Testis (tissue), 2 donors: ENCODE measurements at regions not wholly inside any gene's neighbourhood (a gene's known extent, or its start where the extent isn't known, plus 50 kb on each side); places are given as distances from the start of the nearest gene placed in this dataset.

ENCODE experiments used
- DNase-seq: peaks from one replicate; pipeline ENCODE4 v3.0.0-alpha.2; 2019
- H3K27ac ChIP-seq, 2 donors: fragments of 200-600 bp; sonication (generic); one replicate each; pipeline ENCODE4 v1.5.1; 2019
- H3K27me3 ChIP-seq: fragments of 200-600 bp; sonication (generic); one replicate; pipeline ENCODE4 v1.5.1; 2019
- H3K36me3 ChIP-seq: fragments of 200-600 bp; sonication (generic); one replicate; pipeline ENCODE4 v1.5.1; 2017; ENCODE audit warnings: low read depth; ENCODE audit errors: missing control alignments
- H3K4me1 ChIP-seq: fragments of 200-600 bp; sonication (generic); one replicate; pipeline ENCODE4 v1.5.1; 2019
- H3K4me3 ChIP-seq, 2 donors: fragments of 200-600 bp; sonication (generic); one replicate each; pipeline ENCODE4 v1.5.1; 2017 to 2019
- H3K9me3 ChIP-seq: fragments of 200-600 bp; sonication (generic); one replicate; pipeline ENCODE4 v1.5.1; 2017
- POLR2A ChIP-seq: fragments of 450-650 bp; IDR thresholded peaks from one replicate; pipeline ENCODE4 v1.6.1; 2017; ENCODE audit warnings: antibody characterized with exemption, mild to moderate bottlenecking, moderate library complexity
- WGBS, 2 donors: methylation state at CpG; one replicate each; pipeline ENCODE4 v1.1.5; 2018; 5-methylcytosine and 5-hydroxymethylcytosine counted together
- intact Hi-C: fragments of 100-400 bp; cut with DNase I; formaldehyde crosslinking; loops from one replicate; pipeline ENCODE4 v1.15.1; 2023; ENCODE audit warnings: low total_unique reads
- TF ChIP-seq, protein P1 (sequence below), 3 experiments: fragments of 450-650 bp in 2 of 3; fragments of 200-600 bp in 1 of 3; sonication (generic) in 1 of 3; IDR thresholded peaks; one replicate each; pipeline ENCODE4 v1.5.1; 2016 to 2019; ENCODE audit warnings: antibody characterized with exemption in 3 of 3, mild to moderate bottlenecking in 2 of 3, moderate library complexity in 1 of 3

DNA sequence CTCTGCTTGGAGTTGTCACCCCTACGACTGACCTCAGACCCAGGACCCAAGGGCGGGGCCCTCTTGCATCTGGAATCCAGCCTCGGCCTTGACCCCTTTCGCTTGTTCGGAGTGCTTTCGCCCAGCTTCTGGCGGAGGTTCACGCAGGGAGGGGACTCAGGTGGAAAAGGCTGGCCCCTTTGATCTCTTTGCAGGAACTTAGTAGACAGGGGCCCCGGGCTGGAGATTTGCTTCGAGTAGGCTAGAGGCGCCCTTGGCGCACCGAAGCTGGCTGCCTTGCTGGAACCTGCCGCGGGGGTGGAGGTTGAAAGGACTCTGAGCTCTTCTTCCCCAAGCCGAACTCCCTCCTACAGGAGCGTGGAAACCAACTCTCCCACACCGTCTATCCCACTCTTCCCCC lies 255.1 kb downstream of the OTUD1 start:
- DNase-seq = no peak
- Histone ChIP-seq H3K27me3 (no peaks in the 10 kb centered on the region), H3K4me1 (peaks cover 3% of the 10 kb centered on the region), H3K27ac (no peak overlapping the region), H3K4me3 (peak overlapping the region in 1 of 2 donors; percentile 52), H3K9me3 (no peaks in the 10 kb centered on the region), H3K36me3 (no peaks in the 10 kb centered on the region)
- WGBS, 2 donors = 0 to 1% methylated on average over 9 to 18 of the region's 18 CpGs
- intact Hi-C loops = no loop called here
- TF ChIP-seq, protein P1, sequence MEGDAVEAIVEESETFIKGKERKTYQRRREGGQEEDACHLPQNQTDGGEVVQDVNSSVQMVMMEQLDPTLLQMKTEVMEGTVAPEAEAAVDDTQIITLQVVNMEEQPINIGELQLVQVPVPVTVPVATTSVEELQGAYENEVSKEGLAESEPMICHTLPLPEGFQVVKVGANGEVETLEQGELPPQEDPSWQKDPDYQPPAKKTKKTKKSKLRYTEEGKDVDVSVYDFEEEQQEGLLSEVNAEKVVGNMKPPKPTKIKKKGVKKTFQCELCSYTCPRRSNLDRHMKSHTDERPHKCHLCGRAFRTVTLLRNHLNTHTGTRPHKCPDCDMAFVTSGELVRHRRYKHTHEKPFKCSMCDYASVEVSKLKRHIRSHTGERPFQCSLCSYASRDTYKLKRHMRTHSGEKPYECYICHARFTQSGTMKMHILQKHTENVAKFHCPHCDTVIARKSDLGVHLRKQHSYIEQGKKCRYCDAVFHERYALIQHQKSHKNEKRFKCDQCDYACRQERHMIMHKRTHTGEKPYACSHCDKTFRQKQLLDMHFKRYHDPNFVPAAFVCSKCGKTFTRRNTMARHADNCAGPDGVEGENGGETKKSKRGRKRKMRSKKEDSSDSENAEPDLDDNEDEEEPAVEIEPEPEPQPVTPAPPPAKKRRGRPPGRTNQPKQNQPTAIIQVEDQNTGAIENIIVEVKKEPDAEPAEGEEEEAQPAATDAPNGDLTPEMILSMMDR (IDR thresholded peaks at IDR 0.05) = no peak
- TF ChIP-seq POLR2A = no peak

DNA sequence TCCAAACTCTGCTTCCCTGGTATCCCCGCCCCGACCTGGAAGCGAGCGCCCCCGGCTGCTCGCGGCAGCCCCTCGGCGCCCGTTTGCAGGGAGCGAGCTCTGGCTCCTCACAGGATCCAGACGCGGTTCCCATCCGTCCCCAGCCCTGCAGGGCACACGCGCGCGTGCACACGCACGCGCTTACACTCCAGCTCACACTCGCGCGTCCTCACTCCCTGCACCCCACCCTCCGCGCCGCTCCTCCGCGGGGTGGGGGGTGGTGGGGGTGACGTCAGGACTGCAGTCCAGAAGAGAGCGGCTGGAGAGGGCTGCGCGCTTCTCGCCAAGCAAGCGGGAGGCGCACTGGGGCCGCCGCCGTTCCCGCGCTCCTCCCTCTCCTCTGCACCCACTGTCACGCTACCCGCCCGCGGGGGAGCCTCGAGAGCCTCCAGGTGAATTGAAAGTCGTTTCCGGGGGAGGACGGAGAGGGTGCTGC lies 255.6 kb downstream of the OTUD1 start:
- 0% methylated on average over 7 to 49 of the region's 49 CpGs for WGBS, 2 donors
- Histone ChIP-seq H3K27ac (no peak overlapping the region), H3K27me3 (no peaks in the 10 kb centered on the region), H3K36me3 (no peaks in the 10 kb centered on the region), H3K9me3 (no peaks in the 10 kb centered on the region), H3K4me3 (peak overlapping the region in 1 of 2 donors; percentile 52), H3K4me1 (peaks cover 3% of the 10 kb centered on the region)
- DNase-seq = no peak
- intact Hi-C loops = no loop called here
- TF ChIP-seq, protein P1 (IDR thresholded peaks at IDR 0.05) = no peak
- TF ChIP-seq POLR2A = no peak

DNA sequence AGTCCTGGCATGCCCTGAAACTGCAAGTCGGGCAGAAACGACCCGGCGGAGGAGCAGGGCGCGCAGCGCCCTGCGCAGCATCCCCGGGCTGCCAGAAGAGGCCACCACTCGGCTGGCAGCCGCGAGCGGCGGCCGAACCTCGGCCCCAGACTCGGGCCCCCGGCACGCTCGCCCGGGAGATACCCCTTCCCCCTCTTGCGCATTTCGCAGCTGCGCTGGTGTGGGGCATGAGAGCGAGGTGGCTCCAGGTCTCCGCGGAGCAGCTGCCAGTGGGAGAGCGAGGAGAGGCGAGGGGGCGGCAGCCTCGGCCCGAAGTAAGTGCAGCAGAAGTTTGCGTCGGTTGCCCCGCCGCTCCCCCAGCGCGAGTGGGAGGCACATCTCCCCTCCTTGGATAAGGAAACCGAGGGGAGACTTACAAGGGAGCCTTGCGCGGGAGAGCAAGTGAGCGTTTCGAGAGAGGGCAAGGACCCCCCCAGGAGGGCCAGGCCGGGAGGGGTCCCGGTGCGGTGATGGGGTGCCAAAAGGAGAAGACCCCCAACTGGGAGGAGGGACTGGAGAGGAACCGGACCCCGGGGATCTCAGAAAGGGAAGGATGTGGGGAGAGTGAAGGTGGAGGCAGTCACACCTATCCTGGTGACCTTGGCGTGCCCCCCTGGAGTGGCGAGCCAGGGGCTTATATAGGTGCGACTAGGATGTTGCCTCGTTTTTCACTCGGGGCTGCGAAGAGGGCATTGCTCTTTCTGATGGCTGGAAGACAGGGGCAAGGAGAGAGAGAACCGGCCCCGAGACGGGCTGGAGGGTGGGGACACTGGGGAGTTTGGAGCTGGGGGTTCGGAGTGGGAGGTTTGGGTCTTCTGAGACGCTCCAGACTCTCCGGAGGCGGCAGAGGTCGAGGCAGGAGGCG lies 256.3 kb downstream of the OTUD1 start:
- Histone ChIP-seq H3K4me1 (peaks cover 3% of the 10 kb centered on the region), H3K4me3 (peak overlapping the region in 1 of 2 donors; percentile 52), H3K9me3 (no peaks in the 10 kb centered on the region), H3K27ac (no peak overlapping the region), H3K36me3 (no peaks in the 10 kb centered on the region), H3K27me3 (no peaks in the 10 kb centered on the region)
- intact Hi-C loops = no loop called here
- TF ChIP-seq POLR2A = no peak
- TF ChIP-seq, protein P1 (IDR thresholded peaks at IDR 0.05) = no peak
- DNase-seq = no peak
- WGBS, 2 donors = 0 to 1% methylated on average over 42 to 63 of the region's 63 CpGs

DNA sequence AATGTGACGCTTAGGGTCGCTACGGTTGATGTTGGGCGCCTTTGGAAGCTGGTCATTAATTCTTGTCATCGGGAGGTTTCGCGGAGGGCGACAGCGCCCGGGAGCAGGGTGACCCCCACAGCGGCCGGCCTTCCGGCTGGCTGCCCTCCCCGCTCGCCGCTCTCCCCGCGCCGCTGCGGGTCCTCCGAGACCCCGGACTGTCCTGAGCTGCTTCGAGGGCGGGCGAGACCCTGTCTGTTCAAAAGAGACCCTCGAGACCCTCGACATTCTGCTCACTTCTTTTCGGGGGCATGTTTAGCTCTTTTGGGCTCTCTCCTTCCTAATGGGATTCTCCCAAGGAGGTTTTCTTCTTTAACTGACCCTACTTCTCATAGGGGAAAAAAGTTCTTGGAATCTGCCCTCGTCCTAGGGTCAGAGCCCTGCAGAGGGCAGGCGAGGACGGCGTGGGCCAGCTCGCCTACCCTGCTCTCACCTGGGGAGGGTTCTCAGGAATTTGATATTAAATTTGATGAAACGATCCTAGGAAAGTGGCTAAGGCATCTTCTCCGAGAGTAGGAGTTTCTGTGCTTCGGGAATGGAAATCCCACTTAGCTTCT lies 257.0 kb downstream of the OTUD1 start:
- intact Hi-C loops = no loop called here
- H3K4me1 ChIP-seq = peaks cover 3% of the 10 kb centered on the region
- H3K27ac ChIP-seq = no peak overlapping the region
- no peaks in the 10 kb centered on the region for H3K36me3 ChIP-seq
- H3K4me3 ChIP-seq = peak overlapping the region in 1 of 2 donors; percentile 52
- TF ChIP-seq POLR2A = no peak
- TF ChIP-seq, protein P1 (IDR thresholded peaks at IDR 0.05) = no peak
- no peaks in the 10 kb centered on the region for H3K27me3 ChIP-seq
- no peak for DNase-seq
- no peaks in the 10 kb centered on the region for H3K9me3 ChIP-seq
- 5 to 15% methylated on average over 17 to 36 of the region's 36 CpGs for WGBS, 2 donors
